Lower lobe of right lung (tissue), 2 donors: ENCODE measurements at regions not wholly inside any gene's neighbourhood (a gene's known extent, or its start where the extent isn't known, plus 50 kb on each side); places are given as distances from the start of the nearest gene placed in this dataset.

Source experiments
- ATAC-seq, 2 donors: fragments of 200-7000 bp; cut with Tn5 transposase; one replicate each; pipeline ENCODE4 v1.9.1; 2020 to 2022; ENCODE audit warnings: mild to moderate bottlenecking in 2 of 2, moderate library complexity in 2 of 2
- DNase-seq: peaks from one replicate; pipeline ENCODE4 v3.0.0-alpha.2; 2020
- H3K27ac ChIP-seq: fragments of 200-600 bp; one replicate; pipeline ENCODE4 v1.8.0; 2022
- H3K27me3 ChIP-seq: fragments of 200-600 bp; one replicate; pipeline ENCODE4 v1.8.0; 2022; ENCODE audit warnings: low read depth
- H3K36me3 ChIP-seq: fragments of 200-600 bp; one replicate; pipeline ENCODE4 v1.8.0; 2022; ENCODE audit warnings: mild to moderate bottlenecking
- H3K4me1 ChIP-seq: fragments of 200-600 bp; one replicate; pipeline ENCODE4 v1.8.0; 2022
- H3K4me3 ChIP-seq: fragments of 200-600 bp; one replicate; pipeline ENCODE4 v1.8.0; 2022; ENCODE audit warnings: mild to moderate bottlenecking
- H3K9me3 ChIP-seq: fragments of 200-600 bp; one replicate; pipeline ENCODE4 v1.8.0; 2022
- CTCF ChIP-seq: fragments of 200-600 bp; IDR thresholded peaks from one replicate; pipeline ENCODE4 v1.8.0; 2022; ENCODE audit warnings: antibody characterized with exemption, mild to moderate bottlenecking
- intact Hi-C: fragments of 100-400 bp; cut with DNase I; formaldehyde crosslinking; loops from one replicate; pipeline ENCODE4 v1.11.0; 2022
- donor health status: DM: no; HTN: yes; CAD: no; lungs with severe emphysema.

GRCh38 chr5:11997942-11998341 is 93.7 kb upstream of the CTNND2 start:
- Histone ChIP-seq H3K4me1 (no peaks in the 10 kb centered on the region), H3K4me3 (no peak overlapping the region), H3K27me3 (no peaks in the 10 kb centered on the region), H3K27ac (no peak overlapping the region), H3K9me3 (no peaks in the 10 kb centered on the region), H3K36me3 (no peaks in the 10 kb centered on the region)
- DNase-seq (no peak), ATAC-seq (no peak)
- TF ChIP-seq CTCF, result no peak
- intact Hi-C loops, result no loop called here

GRCh38 chr5:11992518-11992917 is 88.3 kb upstream of the CTNND2 start:
- Histone ChIP-seq H3K36me3 (no peaks in the 10 kb centered on the region), H3K4me1 (no peaks in the 10 kb centered on the region), H3K27ac (no peak overlapping the region), H3K27me3 (no peaks in the 10 kb centered on the region), H3K9me3 (no peaks in the 10 kb centered on the region), H3K4me3 (no peak overlapping the region)
- intact Hi-C loops, result no loop called here
- no peak for DNase-seq
- TF ChIP-seq CTCF, result no peak
- no peak for ATAC-seq

GRCh38 chr5:11985993-11986392 is 81.7 kb upstream of the CTNND2 start:
- DNase-seq (no peak), ATAC-seq (no peak)
- Histone ChIP-seq H3K4me1 (no peaks in the 10 kb centered on the region), H3K9me3 (no peaks in the 10 kb centered on the region), H3K4me3 (no peak overlapping the region), H3K27ac (no peak overlapping the region), H3K36me3 (no peaks in the 10 kb centered on the region), H3K27me3 (no peaks in the 10 kb centered on the region)
- no peak for TF ChIP-seq CTCF
- intact Hi-C loops, result no loop called here

GRCh38 chr5:11984196-11984595 is 80.0 kb upstream of the CTNND2 start:
- TF ChIP-seq CTCF, result no peak
- no peaks in the 10 kb centered on the region for H3K9me3 ChIP-seq
- no peak overlapping the region for H3K27ac ChIP-seq
- H3K36me3 ChIP-seq, result no peaks in the 10 kb centered on the region
- H3K4me1 ChIP-seq, result no peaks in the 10 kb centered on the region
- no peak for DNase-seq
- ATAC-seq, result no peak
- intact Hi-C loops, result no loop called here
- no peaks in the 10 kb centered on the region for H3K27me3 ChIP-seq
- H3K4me3 ChIP-seq, result no peak overlapping the region

GRCh38 chr5:11981986-11982385 is 77.7 kb upstream of the CTNND2 start:
- Histone ChIP-seq H3K36me3 (no peaks in the 10 kb centered on the region), H3K9me3 (no peaks in the 10 kb centered on the region), H3K27me3 (no peaks in the 10 kb centered on the region), H3K4me3 (no peak overlapping the region), H3K27ac (no peak overlapping the region), H3K4me1 (no peaks in the 10 kb centered on the region)
- ATAC-seq (no peak), DNase-seq (no peak)
- TF ChIP-seq CTCF, result no peak
- intact Hi-C loops, result no loop called here

GRCh38 chr5:11977904-11978303 is 73.7 kb upstream of the CTNND2 start:
- Histone ChIP-seq H3K4me1 (no peaks in the 10 kb centered on the region), H3K27ac (no peak overlapping the region), H3K36me3 (no peaks in the 10 kb centered on the region), H3K27me3 (no peaks in the 10 kb centered on the region), H3K9me3 (no peaks in the 10 kb centered on the region), H3K4me3 (no peak overlapping the region)
- ATAC-seq (no peak), DNase-seq (no peak)
- TF ChIP-seq CTCF, result no peak
- intact Hi-C loops, result no loop called here
